Testis (tissue), 2 donors: ENCODE measurements at regions not wholly inside any gene's neighbourhood (a gene's known extent, or its start where the extent isn't known, plus 50 kb on each side); places are given as distances from the start of the nearest gene placed in this dataset.

ENCODE experiments used
- DNase-seq: peaks from one replicate; pipeline ENCODE4 v3.0.0-alpha.2; 2019
- H3K27ac ChIP-seq, 2 donors: fragments of 200-600 bp; sonication (generic); one replicate each; pipeline ENCODE4 v1.5.1; 2019
- H3K27me3 ChIP-seq: fragments of 200-600 bp; sonication (generic); one replicate; pipeline ENCODE4 v1.5.1; 2019
- H3K36me3 ChIP-seq: fragments of 200-600 bp; sonication (generic); one replicate; pipeline ENCODE4 v1.5.1; 2017; ENCODE audit warnings: low read depth; ENCODE audit errors: missing control alignments
- H3K4me1 ChIP-seq: fragments of 200-600 bp; sonication (generic); one replicate; pipeline ENCODE4 v1.5.1; 2019
- H3K4me3 ChIP-seq, 2 donors: fragments of 200-600 bp; sonication (generic); one replicate each; pipeline ENCODE4 v1.5.1; 2017 to 2019
- H3K9me3 ChIP-seq: fragments of 200-600 bp; sonication (generic); one replicate; pipeline ENCODE4 v1.5.1; 2017
- POLR2A ChIP-seq: fragments of 450-650 bp; IDR thresholded peaks from one replicate; pipeline ENCODE4 v1.6.1; 2017; ENCODE audit warnings: antibody characterized with exemption, mild to moderate bottlenecking, moderate library complexity
- WGBS, 2 donors: methylation state at CpG; one replicate each; pipeline ENCODE4 v1.1.5; 2018; 5-methylcytosine and 5-hydroxymethylcytosine counted together
- intact Hi-C: fragments of 100-400 bp; cut with DNase I; formaldehyde crosslinking; loops from one replicate; pipeline ENCODE4 v1.15.1; 2023; ENCODE audit warnings: low total_unique reads
- TF ChIP-seq, protein P1 (sequence below), 3 experiments: fragments of 450-650 bp in 2 of 3; fragments of 200-600 bp in 1 of 3; sonication (generic) in 1 of 3; IDR thresholded peaks; one replicate each; pipeline ENCODE4 v1.5.1; 2016 to 2019; ENCODE audit warnings: antibody characterized with exemption in 3 of 3, mild to moderate bottlenecking in 2 of 3, moderate library complexity in 1 of 3

GRCh38 chr5:109479260-109479860 lies 69.6 kb upstream of the PJA2 start:
- Histone ChIP-seq H3K27ac (no peak overlapping the region), H3K36me3 (no peaks in the 10 kb centered on the region), H3K4me1 (no peaks in the 10 kb centered on the region), H3K9me3 (no peaks in the 10 kb centered on the region), H3K27me3 (no peaks in the 10 kb centered on the region), H3K4me3 (no peak overlapping the region)
- 97 to 99% methylated on average over 2 of the region's 2 CpGs for WGBS, 2 donors
- intact Hi-C loops, result no loop called here
- no peak for TF ChIP-seq POLR2A
- TF ChIP-seq, protein P1, sequence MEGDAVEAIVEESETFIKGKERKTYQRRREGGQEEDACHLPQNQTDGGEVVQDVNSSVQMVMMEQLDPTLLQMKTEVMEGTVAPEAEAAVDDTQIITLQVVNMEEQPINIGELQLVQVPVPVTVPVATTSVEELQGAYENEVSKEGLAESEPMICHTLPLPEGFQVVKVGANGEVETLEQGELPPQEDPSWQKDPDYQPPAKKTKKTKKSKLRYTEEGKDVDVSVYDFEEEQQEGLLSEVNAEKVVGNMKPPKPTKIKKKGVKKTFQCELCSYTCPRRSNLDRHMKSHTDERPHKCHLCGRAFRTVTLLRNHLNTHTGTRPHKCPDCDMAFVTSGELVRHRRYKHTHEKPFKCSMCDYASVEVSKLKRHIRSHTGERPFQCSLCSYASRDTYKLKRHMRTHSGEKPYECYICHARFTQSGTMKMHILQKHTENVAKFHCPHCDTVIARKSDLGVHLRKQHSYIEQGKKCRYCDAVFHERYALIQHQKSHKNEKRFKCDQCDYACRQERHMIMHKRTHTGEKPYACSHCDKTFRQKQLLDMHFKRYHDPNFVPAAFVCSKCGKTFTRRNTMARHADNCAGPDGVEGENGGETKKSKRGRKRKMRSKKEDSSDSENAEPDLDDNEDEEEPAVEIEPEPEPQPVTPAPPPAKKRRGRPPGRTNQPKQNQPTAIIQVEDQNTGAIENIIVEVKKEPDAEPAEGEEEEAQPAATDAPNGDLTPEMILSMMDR (IDR thresholded peaks at IDR 0.05), result peak in 1 of 3 experiments; percentile 38
- no peak for DNase-seq

GRCh38 chr5:109478830-109479229 lies 69.1 kb upstream of the PJA2 start:
- Histone ChIP-seq H3K27me3 (no peaks in the 10 kb centered on the region), H3K4me3 (no peak overlapping the region), H3K36me3 (no peaks in the 10 kb centered on the region), H3K27ac (no peak overlapping the region), H3K4me1 (no peaks in the 10 kb centered on the region), H3K9me3 (no peaks in the 10 kb centered on the region)
- TF ChIP-seq, protein P1 (IDR thresholded peaks at IDR 0.05), result no peak
- TF ChIP-seq POLR2A, result no peak
- intact Hi-C loops, result no loop called here
- DNase-seq, result no peak

- Histone ChIP-seq H3K4me1 (no peaks in the 10 kb centered on the region), H3K27me3 (no peaks in the 10 kb centered on the region), H3K4me3 (no peak overlapping the region), H3K27ac (no peak overlapping the region), H3K9me3 (no peaks in the 10 kb centered on the region), H3K36me3 (no peaks in the 10 kb centered on the region)
- TF ChIP-seq, protein P1 (IDR thresholded peaks at IDR 0.05), result no peak
- TF ChIP-seq POLR2A, result no peak
- WGBS, 2 donors, result 67 to 69% methylated on average over 2 of the region's 2 CpGs
- intact Hi-C loops, result no loop called here
- no peak for DNase-seq
These were observed 66.5 kb upstream of the PJA2 start for GRCh38 chr5:109476292-109476691.

- TF ChIP-seq POLR2A, result no peak
- TF ChIP-seq, protein P1 (IDR thresholded peaks at IDR 0.05), result no peak
- no peak overlapping the region for H3K4me3 ChIP-seq
- H3K4me1 ChIP-seq, result no peaks in the 10 kb centered on the region
- H3K27me3 ChIP-seq, result no peaks in the 10 kb centered on the region
- no peak for DNase-seq
- H3K9me3 ChIP-seq, result no peaks in the 10 kb centered on the region
- intact Hi-C loops, result no loop called here
- H3K27ac ChIP-seq, result no peak overlapping the region
- no peaks in the 10 kb centered on the region for H3K36me3 ChIP-seq
- 81 to 85% methylated on average over 1 of the region's 1 CpG for WGBS, 2 donors
These were observed 60.3 kb upstream of the PJA2 start for GRCh38 chr5:109469896-109470662.
